HCT116 (cell line): ENCODE measurements at regions not wholly inside any gene's neighbourhood (a gene's known extent, or its start where the extent isn't known, plus 50 kb on each side); places are given as distances from the start of the nearest gene placed in this dataset.

Experiments
- ATAC-seq: fragments of 200-7000 bp; cut with Tn5 transposase; 2 replicates; pipeline ENCODE4 v1.9.1; 2020; ENCODE audit warnings: mild to moderate bottlenecking, moderate library complexity
- BruUV-seq: library from RNA; stranded (reverse); fragments of 400-500 nt; replicated peaks from 2 replicates; lab custom pipeline; 2021; lab: Mats Ljungman, UMichigan
- CTCF ChIA-PET: fragments of 300-600 bp; sonication (Branson Sonifier 250); formaldehyde crosslinking; loops from one replicate; lab custom pipeline; 2021; ENCODE audit warnings: antibody characterized with exemption; lab: Charles Lee
- POLR2A ChIA-PET: fragments of 300-600, 350-600 bp; sonication (Branson Sonifier 250); formaldehyde crosslinking; loops from one replicate; lab custom pipeline; 2021; ENCODE audit warnings: antibody characterized with exemption; lab: Charles Lee
- RAD21 ChIA-PET, 2 experiments: fragments of 300-600 bp; sonication (Branson Sonifier 250); formaldehyde crosslinking; loops; one replicate each; lab custom pipeline; 2023; ENCODE audit warnings: low total read pairs in 2 of 2; ENCODE audit not compliant: uncharacterized antibody in 2 of 2, unreplicated experiment in 2 of 2, low non-redundant PET in 1 of 2; lab: Charles Lee
- DNase-seq: peaks from one replicate; pipeline ENCODE4 v3.0.0-alpha.2; 2010; ENCODE audit warnings: low read depth, low spot score
- H2AFZ ChIP-seq: fragments of 200-600 bp; shearing (Covaris generic), sonication (generic); 2 replicates; pipeline ENCODE4 v1.6.1; 2017; ENCODE audit warnings: low read depth, mixed run types, mixed read lengths, antibody characterized with exemption, low read length; ENCODE audit not compliant: poor library complexity, severe bottlenecking
- H3K27ac ChIP-seq: 2 replicates; pipeline ENCODE4 v1.5.1; 2012; ENCODE audit warnings: low read depth, low read length
- H3K27me3 ChIP-seq: fragments of 200-600 bp; sonication (generic); 2 replicates; pipeline ENCODE4 v1.6.1; 2016; ENCODE audit warnings: mixed run types, low read length, mixed read lengths; ENCODE audit not compliant: insufficient read depth
- H3K36me3 ChIP-seq, 2 experiments: fragments of 200-500 bp in 1 of 2; fragments of 200-600 bp in 1 of 2; sonication (Bioruptor generic) in 1 of 2; sonication (generic) in 1 of 2; 2 replicates each; pipeline versions ENCODE4 v1.5.1 to v1.6.1; 2014 to 2016; ENCODE audit warnings: low read length in 2 of 2, inconsistent platforms in 1 of 2, mixed read lengths in 1 of 2, mixed run types in 1 of 2; ENCODE audit not compliant: insufficient read depth in 2 of 2, control insufficient read depth in 1 of 2
- H3K4me1 ChIP-seq, 2 experiments: fragments of 200-600 bp in 1 of 2; sonication (generic) in 1 of 2; 2 replicates each; pipeline versions ENCODE4 v1.5.1 to v1.6.1; 2012 to 2017; ENCODE audit warnings: low read length in 2 of 2, inconsistent platforms in 1 of 2, mild to moderate bottlenecking in 1 of 2, mixed read lengths in 1 of 2, mixed run types in 1 of 2, moderate library complexity in 1 of 2; ENCODE audit not compliant: insufficient read depth in 2 of 2, control insufficient read depth in 1 of 2
- H3K4me2 ChIP-seq: fragments of 200-600 bp; sonication (generic); 2 replicates; pipeline ENCODE4 v1.6.1; 2017; ENCODE audit warnings: mixed run types, low read length, mixed read lengths
- H3K4me3 ChIP-seq, 2 experiments: fragments of 200-600 bp in 1 of 2; sonication (generic) in 1 of 2; replicated peaks in 1 of 2; 2 replicates each; pipeline ENCODE4 v1.5.1; 2011 to 2016; ENCODE audit warnings: low read length in 2 of 2, control low read depth in 1 of 2, low read depth in 1 of 2, mild to moderate bottlenecking in 1 of 2, mixed read lengths in 1 of 2, mixed run types in 1 of 2
- H3K79me2 ChIP-seq: fragments of 200-600 bp; sonication (generic); 2 replicates; pipeline ENCODE4 v1.6.1; 2017; ENCODE audit warnings: mild to moderate bottlenecking, mixed run types, low read length, moderate library complexity, mixed read lengths; ENCODE audit not compliant: insufficient read depth
- H3K9ac ChIP-seq: fragments of 200-600 bp; sonication (generic); 2 replicates; pipeline ENCODE4 v1.6.1; 2016; ENCODE audit warnings: low read length, mixed read lengths
- H3K9me2 ChIP-seq: fragments of 200-600 bp; sonication (generic), shearing (Covaris generic); 2 replicates; pipeline ENCODE4 v1.6.1; 2017; ENCODE audit warnings: mixed run types, mild to moderate bottlenecking, moderate library complexity; ENCODE audit not compliant: insufficient read depth
- H3K9me3 ChIP-seq, 2 experiments: fragments of 200-500 bp in 1 of 2; fragments of 200-600 bp in 1 of 2; sonication (Bioruptor generic) in 1 of 2; sonication (generic) in 1 of 2; 2 replicates each; pipeline ENCODE4 v1.6.1; 2014 to 2017; ENCODE audit warnings: low read length in 2 of 2, mixed read lengths in 2 of 2, inconsistent platforms in 1 of 2, low read depth in 1 of 2, mild to moderate bottlenecking in 1 of 2, mixed run types in 1 of 2, moderate library complexity in 1 of 2; ENCODE audit not compliant: control insufficient read depth in 1 of 2, insufficient read depth in 1 of 2
- H4K20me1 ChIP-seq: fragments of 200-600 bp; sonication (generic), shearing (Covaris generic); 2 replicates; pipeline ENCODE4 v1.6.1; 2017; ENCODE audit warnings: mixed run types, mild to moderate bottlenecking, moderate library complexity; ENCODE audit not compliant: insufficient read depth
- EGR1 ChIP-seq: IDR thresholded peaks from 2 replicates; pipeline ENCODE4 v1.6.1; 2012; ENCODE audit warnings: low read depth
- ELF1 ChIP-seq: IDR thresholded peaks from 2 replicates; pipeline ENCODE4 v1.6.1; 2012; ENCODE audit warnings: low read depth, borderline replicate concordance
- FOSL1 ChIP-seq: IDR thresholded peaks from 2 replicates; pipeline ENCODE4 v1.6.1; 2012; ENCODE audit warnings: low read depth
- JUND ChIP-seq: IDR thresholded peaks from 2 replicates; pipeline ENCODE4 v1.6.1; 2012
- POLR2A ChIP-seq: IDR thresholded peaks from 2 replicates; pipeline ENCODE4 v1.7.0; 2011; ENCODE audit warnings: borderline replicate concordance; ENCODE audit not compliant: insufficient read depth, insufficient read length; ENCODE audit errors: extremely low read depth
- RAD21 ChIP-seq: IDR thresholded peaks from 2 replicates; pipeline ENCODE4 v1.6.1; 2012; ENCODE audit warnings: low read depth, mild to moderate bottlenecking
- SP1 ChIP-seq: IDR thresholded peaks from 2 replicates; pipeline ENCODE4 v1.6.1; 2012; ENCODE audit warnings: low read depth
- SRF ChIP-seq: IDR thresholded peaks from 2 replicates; pipeline ENCODE4 v1.6.1; 2012; ENCODE audit warnings: low read depth
- TCF7L2 ChIP-seq: IDR thresholded peaks from 2 replicates; pipeline ENCODE4 v1.7.0; 2011; ENCODE audit warnings: borderline replicate concordance, inconsistent platforms; ENCODE audit not compliant: insufficient read depth, insufficient read length; ENCODE audit errors: extremely low read depth
- ZFX ChIP-seq: fragments of 450-650 bp; IDR thresholded peaks from 2 replicates; pipeline ENCODE4 v1.6.1; 2017
- ZNF274 ChIP-seq: fragments of 200-500 bp; sonication (Bioruptor generic); IDR thresholded peaks from 2 replicates; pipeline ENCODE4 v1.6.1; 2014; ENCODE audit warnings: mild to moderate bottlenecking, low read depth, low read length, inconsistent platforms
- intact Hi-C: fragments of 100-400 bp; cut with micrococcal nuclease; formaldehyde crosslinking; loops from 2 replicates; pipeline ENCODE4 v1.10.0; 2022
- TF ChIP-seq, protein P1 (sequence below): IDR thresholded peaks from 2 replicates; pipeline ENCODE4 v1.6.1; 2012
- TF ChIP-seq, protein P2 (sequence below): IDR thresholded peaks from 2 replicates; pipeline ENCODE4 v1.6.1; 2012
- TF ChIP-seq, protein P3 (sequence below): IDR thresholded peaks from 2 replicates; pipeline ENCODE4 v1.6.1; 2011; ENCODE audit warnings: mild to moderate bottlenecking, low read length, moderate library complexity; ENCODE audit not compliant: insufficient replicate concordance; ENCODE audit errors: extremely low read depth
- TF ChIP-seq, protein P4 (sequence below): IDR thresholded peaks from 2 replicates; pipeline ENCODE4 v1.6.1; 2012; ENCODE audit warnings: low read depth
- TF ChIP-seq, protein P5 (sequence below), 3 experiments: fragments of 200-600 bp in 1 of 3; sonication (generic) in 1 of 3; IDR thresholded peaks in 2 of 3; conservative IDR thresholded peaks in 1 of 3; 2 replicates each; pipeline ENCODE4 v1.5.1; 2012 to 2017; ENCODE audit warnings: low read depth in 2 of 3, low read length in 2 of 3, antibody characterized with exemption in 1 of 3, borderline replicate concordance in 1 of 3, control low read depth in 1 of 3, mild to moderate bottlenecking in 1 of 3, mixed read lengths in 1 of 3, mixed run types in 1 of 3, moderate library complexity in 1 of 3; ENCODE audit not compliant: insufficient read depth in 1 of 3

DNA sequence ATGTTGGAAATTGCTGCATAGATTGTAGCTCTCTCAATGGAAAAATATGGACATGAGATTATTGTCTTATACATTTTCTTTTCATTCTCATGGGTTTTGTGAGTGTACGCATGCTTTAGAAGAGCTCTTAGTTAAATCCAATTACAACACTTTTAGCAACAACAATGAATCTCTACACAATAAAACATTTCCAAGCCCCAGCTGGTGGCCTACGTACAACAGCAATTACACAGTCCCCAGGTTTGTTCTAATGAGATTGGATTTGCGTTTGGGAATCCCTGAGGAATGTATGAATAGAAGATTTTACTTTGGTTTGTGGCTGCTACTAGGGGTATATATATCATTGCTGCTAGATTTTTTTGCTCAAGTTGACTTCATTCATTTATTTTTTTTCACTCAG lies 98.6 kb downstream of the FHDC1 start:
- Histone ChIP-seq H3K4me2 (no peak overlapping the region), H3K9ac (no peak overlapping the region)
- CTCF ChIA-PET: no interaction called here
- DNase-seq (no peak), ATAC-seq (no peak)
- RAD21 ChIA-PET: no interaction called here
- TF ChIP-seq, protein P1, sequence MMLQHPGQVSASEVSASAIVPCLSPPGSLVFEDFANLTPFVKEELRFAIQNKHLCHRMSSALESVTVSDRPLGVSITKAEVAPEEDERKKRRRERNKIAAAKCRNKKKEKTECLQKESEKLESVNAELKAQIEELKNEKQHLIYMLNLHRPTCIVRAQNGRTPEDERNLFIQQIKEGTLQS: no peak
- TF ChIP-seq TCF7L2: no peak
- TF ChIP-seq, protein P2, sequence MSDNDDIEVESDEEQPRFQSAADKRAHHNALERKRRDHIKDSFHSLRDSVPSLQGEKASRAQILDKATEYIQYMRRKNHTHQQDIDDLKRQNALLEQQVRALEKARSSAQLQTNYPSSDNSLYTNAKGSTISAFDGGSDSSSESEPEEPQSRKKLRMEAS: no peak
- TF ChIP-seq, protein P3, sequence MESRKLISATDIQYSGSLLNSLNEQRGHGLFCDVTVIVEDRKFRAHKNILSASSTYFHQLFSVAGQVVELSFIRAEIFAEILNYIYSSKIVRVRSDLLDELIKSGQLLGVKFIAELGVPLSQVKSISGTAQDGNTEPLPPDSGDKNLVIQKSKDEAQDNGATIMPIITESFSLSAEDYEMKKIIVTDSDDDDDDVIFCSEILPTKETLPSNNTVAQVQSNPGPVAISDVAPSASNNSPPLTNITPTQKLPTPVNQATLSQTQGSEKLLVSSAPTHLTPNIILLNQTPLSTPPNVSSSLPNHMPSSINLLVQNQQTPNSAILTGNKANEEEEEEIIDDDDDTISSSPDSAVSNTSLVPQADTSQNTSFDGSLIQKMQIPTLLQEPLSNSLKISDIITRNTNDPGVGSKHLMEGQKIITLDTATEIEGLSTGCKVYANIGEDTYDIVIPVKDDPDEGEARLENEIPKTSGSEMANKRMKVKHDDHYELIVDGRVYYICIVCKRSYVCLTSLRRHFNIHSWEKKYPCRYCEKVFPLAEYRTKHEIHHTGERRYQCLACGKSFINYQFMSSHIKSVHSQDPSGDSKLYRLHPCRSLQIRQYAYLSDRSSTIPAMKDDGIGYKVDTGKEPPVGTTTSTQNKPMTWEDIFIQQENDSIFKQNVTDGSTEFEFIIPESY: no peak
- no peak for TF ChIP-seq RAD21
- TF ChIP-seq POLR2A: no peak
- TF ChIP-seq ZNF274: no peak
- no peak for TF ChIP-seq ELF1
- TF ChIP-seq EGR1: no peak
- TF ChIP-seq, protein P4, sequence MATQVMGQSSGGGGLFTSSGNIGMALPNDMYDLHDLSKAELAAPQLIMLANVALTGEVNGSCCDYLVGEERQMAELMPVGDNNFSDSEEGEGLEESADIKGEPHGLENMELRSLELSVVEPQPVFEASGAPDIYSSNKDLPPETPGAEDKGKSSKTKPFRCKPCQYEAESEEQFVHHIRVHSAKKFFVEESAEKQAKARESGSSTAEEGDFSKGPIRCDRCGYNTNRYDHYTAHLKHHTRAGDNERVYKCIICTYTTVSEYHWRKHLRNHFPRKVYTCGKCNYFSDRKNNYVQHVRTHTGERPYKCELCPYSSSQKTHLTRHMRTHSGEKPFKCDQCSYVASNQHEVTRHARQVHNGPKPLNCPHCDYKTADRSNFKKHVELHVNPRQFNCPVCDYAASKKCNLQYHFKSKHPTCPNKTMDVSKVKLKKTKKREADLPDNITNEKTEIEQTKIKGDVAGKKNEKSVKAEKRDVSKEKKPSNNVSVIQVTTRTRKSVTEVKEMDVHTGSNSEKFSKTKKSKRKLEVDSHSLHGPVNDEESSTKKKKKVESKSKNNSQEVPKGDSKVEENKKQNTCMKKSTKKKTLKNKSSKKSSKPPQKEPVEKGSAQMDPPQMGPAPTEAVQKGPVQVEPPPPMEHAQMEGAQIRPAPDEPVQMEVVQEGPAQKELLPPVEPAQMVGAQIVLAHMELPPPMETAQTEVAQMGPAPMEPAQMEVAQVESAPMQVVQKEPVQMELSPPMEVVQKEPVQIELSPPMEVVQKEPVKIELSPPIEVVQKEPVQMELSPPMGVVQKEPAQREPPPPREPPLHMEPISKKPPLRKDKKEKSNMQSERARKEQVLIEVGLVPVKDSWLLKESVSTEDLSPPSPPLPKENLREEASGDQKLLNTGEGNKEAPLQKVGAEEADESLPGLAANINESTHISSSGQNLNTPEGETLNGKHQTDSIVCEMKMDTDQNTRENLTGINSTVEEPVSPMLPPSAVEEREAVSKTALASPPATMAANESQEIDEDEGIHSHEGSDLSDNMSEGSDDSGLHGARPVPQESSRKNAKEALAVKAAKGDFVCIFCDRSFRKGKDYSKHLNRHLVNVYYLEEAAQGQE: no peak
- TF ChIP-seq ZFX: no peak
- TF ChIP-seq, protein P5, sequence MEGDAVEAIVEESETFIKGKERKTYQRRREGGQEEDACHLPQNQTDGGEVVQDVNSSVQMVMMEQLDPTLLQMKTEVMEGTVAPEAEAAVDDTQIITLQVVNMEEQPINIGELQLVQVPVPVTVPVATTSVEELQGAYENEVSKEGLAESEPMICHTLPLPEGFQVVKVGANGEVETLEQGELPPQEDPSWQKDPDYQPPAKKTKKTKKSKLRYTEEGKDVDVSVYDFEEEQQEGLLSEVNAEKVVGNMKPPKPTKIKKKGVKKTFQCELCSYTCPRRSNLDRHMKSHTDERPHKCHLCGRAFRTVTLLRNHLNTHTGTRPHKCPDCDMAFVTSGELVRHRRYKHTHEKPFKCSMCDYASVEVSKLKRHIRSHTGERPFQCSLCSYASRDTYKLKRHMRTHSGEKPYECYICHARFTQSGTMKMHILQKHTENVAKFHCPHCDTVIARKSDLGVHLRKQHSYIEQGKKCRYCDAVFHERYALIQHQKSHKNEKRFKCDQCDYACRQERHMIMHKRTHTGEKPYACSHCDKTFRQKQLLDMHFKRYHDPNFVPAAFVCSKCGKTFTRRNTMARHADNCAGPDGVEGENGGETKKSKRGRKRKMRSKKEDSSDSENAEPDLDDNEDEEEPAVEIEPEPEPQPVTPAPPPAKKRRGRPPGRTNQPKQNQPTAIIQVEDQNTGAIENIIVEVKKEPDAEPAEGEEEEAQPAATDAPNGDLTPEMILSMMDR (IDR thresholded peaks at IDR 0.05 in 2 of 3, conservative IDR thresholded peaks at IDR 0.05 in 1 of 3; ENCODE audit: borderline replicate concordance in 1 of 3, insufficient read depth in 1 of 3, low read depth in 2 of 3, low read length in 2 of 3): no peak
- no peak for TF ChIP-seq JUND
- TF ChIP-seq FOSL1: no peak
- TF ChIP-seq SP1: no peak
- TF ChIP-seq SRF: no peak
- TF ChIP-seq, all 23 proteins: peak for 0
- no peak overlapping the region for H2AFZ ChIP-seq
- POLR2A ChIA-PET: no interaction called here
- H3K9me2 ChIP-seq: no peaks in the 10 kb centered on the region
- no peak overlapping the region for H3K27ac ChIP-seq
- BruUV-seq: no TSS peak
- H4K20me1 ChIP-seq: no peaks in the 10 kb centered on the region
- H3K4me3 ChIP-seq: no peak overlapping the region
- no peaks in the 10 kb centered on the region for H3K4me1 ChIP-seq
- intact Hi-C loops: no loop called here
- no peaks in the 10 kb centered on the region for H3K9me3 ChIP-seq
- H3K36me3 ChIP-seq: no peaks in the 10 kb centered on the region
- no peaks in the 10 kb centered on the region for H3K27me3 ChIP-seq
- H3K79me2 ChIP-seq: no peaks in the 10 kb centered on the region
